ENCODE measurements at regions not wholly inside any gene's neighbourhood (a gene's known extent, or its start where the extent isn't known, plus 50 kb on each side); places are given as distances from the start of the nearest gene placed in this dataset.

DNA sequence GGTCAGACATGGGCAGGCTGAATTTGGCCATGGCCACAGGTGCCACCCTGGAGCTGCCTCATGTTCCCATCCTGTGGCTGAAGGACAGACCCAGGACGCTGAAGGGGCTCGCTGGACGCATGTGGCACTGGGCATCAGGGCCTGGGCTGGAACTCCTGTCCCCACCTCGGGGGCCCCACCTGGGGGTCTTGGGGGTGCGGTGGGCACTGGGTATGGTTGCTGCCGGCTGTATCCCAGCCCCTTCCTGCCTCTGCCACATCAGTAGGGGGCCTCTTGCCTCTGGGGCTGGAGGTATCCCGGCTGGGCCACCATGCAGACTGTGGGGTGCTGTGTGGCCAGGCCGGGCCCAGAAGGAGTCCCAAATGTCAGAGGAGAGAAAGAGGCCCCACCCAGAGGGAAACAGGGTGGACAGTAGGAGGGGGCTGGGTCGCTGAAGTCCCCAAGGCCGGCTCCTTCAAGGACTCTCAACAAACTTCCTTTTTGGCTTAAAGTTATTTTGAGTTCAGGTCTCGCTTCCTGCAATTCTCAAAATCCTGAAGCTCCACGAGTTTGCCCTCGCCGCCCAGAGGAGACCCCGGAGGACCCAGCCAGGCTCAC, 78.7 kb downstream of the SIK1 start:
- DNase-seq: no peak

- no peak for DNase-seq
Observed at GRCh38 chr21:43347461-43348169, 79.3 kb downstream of the SIK1 start.

- no peak for DNase-seq
Observed at GRCh38 chr21:43346551-43346950, 80.4 kb downstream of the SIK1 start.

GRCh38 chr21:43345746-43346409, 81.1 kb downstream of the SIK1 start:
- no peak for DNase-seq

DNA sequence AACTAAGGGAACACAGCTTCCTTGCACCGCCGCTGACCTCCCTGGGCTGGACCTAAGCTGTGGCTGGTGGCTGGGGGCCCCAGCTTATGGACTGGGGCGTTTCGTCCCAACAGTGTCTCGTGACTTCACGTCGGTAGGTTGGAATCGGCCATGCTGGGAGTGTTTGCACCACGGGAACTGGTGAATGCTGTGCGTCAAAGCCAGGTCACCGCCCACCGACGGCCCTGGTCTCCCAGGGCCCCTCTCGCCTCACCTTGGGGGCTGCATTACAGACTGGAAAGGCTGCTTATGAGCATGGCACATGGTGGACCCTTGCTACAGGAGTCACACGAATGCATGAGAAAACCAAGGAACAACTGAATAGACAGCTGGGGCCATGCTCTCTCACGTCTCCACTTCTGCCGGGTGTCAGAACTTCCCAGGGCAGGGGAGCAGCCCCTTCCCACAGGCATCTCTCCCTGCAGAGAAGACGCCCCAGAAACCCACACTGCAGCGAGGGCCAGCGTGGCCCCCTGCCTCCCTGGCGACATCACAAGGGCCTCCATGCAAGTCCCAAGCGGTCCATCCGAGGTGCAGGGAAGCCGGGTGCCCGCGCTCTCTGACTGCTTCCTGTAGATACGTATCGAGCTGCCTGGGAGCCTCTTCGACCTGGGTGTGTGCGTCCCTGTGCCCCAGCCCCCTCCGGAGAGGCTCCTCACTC, 81.7 kb downstream of the SIK1 start:
- DNase-seq: no peak

DNA sequence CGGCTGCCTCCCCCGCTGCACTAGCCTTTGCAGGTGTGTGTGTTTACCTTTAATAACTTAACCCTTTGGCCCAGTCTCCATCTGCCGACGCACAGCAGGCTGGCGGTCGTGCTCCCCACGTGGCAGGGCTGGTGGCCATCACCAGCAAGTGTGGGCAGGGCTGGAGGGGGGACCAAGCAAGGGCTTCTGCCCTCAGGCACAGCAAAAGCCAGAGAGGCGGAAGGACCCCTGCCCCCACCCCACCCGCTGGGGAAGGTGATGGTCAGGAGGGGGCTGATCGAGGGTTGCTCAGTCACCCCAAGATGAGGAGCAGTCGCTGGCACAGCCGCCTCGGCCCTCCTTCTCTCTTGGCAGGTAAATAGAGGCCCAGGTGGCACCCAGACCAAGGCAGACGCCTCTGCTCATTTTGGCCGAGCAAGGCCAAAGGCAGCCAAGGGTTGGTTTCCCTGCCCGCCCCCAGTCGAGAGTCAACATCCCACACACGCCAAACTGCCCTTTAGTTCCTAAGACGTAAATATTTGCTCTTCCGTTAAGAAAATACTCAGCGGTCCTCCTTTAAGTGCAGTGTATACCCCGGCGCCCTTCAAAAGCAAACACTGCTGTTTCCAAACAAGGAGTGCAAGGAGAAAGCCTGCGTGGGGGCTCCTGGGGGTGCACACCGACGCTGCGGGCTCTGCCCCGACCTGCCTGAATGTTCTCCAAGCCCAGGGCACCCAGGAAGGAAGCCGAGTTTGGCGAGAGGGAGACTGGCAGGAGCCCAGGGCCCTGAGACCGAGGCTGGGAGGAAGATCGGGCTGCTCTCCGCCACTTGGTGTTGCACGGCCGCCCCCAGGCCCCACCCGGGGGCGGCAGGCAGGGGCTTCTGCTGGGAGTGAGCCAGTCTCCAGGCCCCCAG, 82.7 kb downstream of the SIK1 start:
- peak in 1 of 2 experiments; percentile 30 for DNase-seq

DNA sequence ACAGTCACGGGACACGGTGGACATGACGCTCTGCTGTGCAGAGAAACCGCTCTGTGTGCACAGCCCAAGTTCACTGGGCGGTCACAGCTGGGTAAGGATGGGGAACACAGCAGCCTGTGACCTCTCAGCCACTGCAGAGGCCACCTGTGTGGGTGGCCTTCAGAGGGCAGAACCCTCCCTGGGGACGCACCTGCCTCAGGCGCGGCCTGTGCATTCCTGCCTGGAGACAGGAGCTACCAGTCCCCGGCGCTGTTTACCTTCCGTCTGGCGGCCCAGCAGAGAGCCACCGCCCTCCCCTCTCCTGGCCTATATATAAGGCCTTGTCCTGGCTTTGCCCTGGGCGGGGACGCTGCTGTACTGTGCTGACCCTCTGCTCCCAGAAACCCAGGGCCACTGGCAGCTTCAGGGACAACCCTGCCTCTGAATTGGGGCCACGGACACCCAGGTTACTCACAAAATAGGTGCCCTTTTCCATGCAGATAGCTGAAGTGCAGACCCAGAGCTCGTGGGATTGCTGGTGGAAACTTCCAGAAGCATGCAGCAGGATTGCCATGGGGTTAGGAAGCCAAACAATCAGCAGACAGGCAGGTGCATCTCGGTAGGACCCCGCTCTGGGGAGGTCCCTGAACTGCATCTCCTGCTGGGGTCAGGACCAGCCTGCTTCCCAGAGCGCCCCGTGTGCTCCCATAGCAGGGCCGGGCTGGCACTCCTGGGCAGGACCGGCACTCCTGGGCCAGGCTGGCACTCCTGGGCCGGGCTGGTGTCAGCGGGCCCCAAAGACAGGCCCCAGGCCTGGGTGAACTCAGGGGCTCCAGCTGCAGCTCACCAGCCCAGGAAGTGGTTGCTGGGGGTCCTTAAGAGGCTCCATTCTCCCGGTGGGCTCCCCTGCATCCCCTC, 83.6 kb downstream of the SIK1 start:
- DNase-seq: no peak

GRCh38 chr21:43342301-43342881, 84.5 kb downstream of the SIK1 start:
- no peak for DNase-seq

- no peak for DNase-seq
Observed at GRCh38 chr21:43341378-43342161, 85.4 kb downstream of the SIK1 start.

DNA sequence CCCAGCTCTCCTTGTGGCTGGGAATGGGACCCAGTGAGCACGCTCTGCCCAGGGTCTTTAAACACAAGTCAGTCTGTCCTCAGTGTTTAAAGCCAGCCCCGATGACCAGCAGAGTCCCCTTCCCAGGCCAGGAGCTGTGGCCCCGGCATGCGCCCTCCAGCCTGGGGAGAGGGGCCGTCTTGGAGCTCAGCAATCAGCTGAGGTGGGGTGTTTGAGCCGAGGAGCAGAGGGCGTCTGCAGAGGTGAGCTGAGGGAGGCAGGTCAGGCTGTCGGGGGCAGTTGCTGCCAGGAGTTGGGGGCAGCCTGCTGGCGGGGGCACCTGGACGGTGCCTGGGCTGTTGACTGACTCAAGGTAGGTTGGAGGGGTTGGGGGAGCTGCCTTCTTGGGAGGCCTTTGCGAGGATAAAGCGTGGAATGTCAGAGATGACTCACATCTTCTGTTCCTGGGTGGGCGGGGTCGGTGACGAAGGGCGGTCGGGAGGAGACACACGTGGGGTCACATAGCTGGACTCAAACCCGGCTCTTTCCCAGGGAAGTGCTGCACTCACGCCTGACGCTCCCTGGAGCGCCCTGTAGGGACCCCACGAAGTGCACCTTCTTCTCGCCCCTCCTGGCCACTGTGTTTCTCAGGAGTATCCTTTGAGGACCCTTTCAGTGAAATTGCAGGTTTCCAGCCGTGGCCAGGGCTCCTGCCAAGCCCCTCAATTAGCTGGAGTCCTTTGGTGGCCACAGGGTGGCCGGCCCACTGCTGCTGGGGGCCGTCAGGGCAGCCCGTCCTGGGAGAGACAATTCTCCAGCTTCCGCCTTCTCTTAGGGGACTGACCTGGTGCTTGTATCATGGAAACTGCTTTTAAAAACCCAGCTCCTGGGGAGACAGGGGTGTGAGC, 86.2 kb downstream of the SIK1 start:
- DNase-seq: no peak

DNA sequence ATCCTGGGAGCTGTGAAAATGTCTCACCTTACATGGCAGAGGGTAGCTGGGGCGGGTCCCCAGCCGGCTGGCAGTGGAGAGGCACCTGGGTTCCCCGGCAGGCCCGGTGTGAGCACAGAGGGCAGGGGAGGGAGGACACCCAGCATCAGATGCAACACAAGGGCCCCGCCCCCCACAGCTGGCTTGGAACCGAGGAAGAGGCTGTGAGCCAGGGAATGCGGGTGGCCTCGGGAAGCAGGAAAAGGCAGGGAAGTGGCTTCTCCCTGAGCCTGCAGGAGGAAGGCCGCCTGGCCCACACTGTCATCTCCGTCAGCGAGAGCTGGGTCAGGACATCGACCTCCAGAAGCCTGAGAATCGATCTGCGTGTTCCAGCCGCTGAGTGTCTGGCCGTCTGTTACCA, 87.3 kb downstream of the SIK1 start:
- no peak for DNase-seq

DNA sequence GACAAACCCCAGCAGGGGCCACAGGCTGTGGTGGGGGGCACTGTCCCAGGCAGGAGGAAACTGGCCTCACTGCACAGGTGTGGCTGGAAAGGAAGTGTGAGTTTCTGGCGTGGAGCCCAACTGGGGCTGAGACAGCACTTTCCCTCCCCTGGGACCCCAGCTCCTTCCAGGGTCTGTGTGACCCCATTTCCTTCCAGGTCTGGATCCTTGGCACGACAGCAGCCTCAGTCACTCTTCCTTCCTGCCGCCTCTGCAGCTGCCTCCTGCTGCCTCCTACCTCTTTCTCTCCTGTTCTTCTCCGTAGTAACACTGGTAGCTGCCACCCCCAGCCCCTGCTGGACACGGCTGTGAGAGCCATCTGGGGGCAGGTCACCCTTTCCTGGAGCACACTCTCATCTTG, 88.0 kb downstream of the SIK1 start:
- no peak for DNase-seq

- DNase-seq: no peak
Observed at GRCh38 chr21:43337901-43338655, 88.9 kb downstream of the SIK1 start.

- DNase-seq: no peak
Observed at GRCh38 chr21:43335119-43335518, 91.8 kb downstream of the SIK1 start.

- no peak for DNase-seq
Observed at GRCh38 chr21:43334214-43334958, 92.5 kb downstream of the SIK1 start.

DNA sequence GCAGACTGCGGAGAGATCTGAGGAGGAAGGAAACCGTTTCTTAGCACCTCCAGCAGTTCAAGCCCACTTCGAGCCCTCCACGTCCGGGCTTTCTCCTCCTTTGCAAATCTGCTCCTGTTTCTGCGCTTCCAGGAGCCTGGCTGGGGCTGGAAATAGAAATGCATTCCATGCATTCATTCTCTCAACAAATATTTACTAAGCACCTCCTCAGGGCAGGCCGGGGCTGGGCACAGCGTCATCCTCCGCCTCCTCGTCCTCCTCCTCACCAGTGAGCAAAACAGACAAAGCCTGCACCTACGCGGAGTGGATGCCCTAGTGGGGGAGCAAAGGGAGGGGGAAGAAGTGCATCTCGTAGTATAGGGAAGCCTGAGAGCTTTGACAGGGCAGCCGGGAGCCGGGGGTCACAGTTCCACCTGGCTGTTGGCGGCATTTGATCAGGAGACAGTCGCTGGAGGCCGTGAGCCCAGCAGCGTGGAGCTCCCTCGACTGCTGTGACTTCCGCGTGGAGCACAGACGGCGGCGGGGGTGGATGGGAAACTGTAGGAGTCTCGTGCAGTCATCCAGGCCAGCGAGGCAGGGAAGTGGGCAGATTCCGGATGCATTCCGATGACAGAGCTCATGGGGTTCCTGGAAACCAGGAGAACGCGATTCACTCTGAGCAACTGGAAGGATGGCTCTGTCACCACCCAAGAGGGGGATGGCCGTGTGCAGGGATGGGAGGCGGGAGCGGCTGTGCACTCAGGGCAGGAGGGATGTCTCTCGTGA, 93.5 kb downstream of the SIK1 start:
- peak in 1 of 2 experiments; percentile 25 for DNase-seq

DNA sequence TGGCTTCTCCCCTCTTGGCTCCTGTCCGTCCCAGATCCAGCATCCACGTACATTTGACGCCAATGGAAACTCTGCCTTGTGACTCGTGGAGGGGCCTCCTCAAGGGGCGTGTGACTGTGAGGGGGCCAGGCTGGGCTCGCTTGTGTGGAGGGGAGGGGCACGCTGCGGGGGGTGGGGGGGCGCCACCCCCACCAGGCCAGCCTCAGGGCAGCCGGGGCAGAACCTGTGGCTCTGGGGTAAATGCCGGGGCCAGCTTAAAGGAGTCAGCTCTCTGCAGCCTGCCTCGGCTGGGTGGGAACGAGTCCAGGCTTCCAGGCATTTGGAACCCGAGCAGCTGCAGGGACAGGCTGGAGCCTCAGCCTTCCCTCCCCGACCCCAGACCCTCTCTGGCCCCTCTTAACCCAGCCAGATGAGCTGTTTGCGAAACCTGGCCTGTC, 94.1 kb downstream of the SIK1 start:
- DNase-seq: no peak

Data from NCI-H446 (cell line).